ENCODE measurements at regions not wholly inside any gene's neighbourhood (a gene's known extent, or its start where the extent isn't known, plus 50 kb on each side); places are given as distances from the start of the nearest gene placed in this dataset.

DNA sequence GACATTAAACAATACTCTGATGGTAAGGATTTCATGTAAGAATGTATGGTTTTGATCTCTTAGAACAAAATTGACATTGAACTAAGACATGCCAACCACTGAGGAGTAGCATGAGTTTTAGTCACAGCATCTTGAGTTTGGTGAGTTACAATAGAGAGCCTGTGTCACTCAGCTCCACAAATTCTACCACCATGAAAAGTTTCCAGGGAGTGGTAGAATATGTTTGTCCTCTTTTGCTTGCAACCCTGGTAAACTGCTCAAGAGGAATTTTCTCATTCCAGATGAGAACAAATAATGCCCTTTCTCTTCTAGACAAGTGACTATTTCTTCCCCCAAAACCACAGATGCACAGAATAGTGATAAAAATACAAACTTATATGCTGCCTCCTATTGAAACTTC is 502.0 kb upstream of the VRK2 start:
- no peak overlapping the region for H3K4me3 ChIP-seq (ENCODE audit: low read depth in 1 of 3, low read length in 3 of 3)
- DNase-seq (no peak), FAIRE-seq (no peak)
- H3K27ac ChIP-seq (ENCODE audit: low read depth in 1 of 3, low read length in 2 of 3) = no peak overlapping the region
- no peaks in the 10 kb centered on the region for H3K27me3 ChIP-seq (ENCODE audit: control insufficient read depth in 3 of 3, insufficient read depth in 3 of 3, low read length in 3 of 3)
- H3K9me3 ChIP-seq (ENCODE audit: control insufficient read depth in 2 of 2, insufficient read depth in 1 of 2, low read depth in 1 of 2, low read length in 1 of 2) = no peaks in the 10 kb centered on the region
- H3K36me3 ChIP-seq (ENCODE audit: control insufficient read depth in 3 of 3, insufficient read depth in 2 of 3, low read depth in 1 of 3, low read length in 3 of 3) = no peaks in the 10 kb centered on the region
- no peaks in the 10 kb centered on the region for H3K4me1 ChIP-seq (ENCODE audit: control insufficient read depth in 3 of 3, insufficient read depth in 2 of 3, low read depth in 1 of 3, low read length in 2 of 3)

DNA sequence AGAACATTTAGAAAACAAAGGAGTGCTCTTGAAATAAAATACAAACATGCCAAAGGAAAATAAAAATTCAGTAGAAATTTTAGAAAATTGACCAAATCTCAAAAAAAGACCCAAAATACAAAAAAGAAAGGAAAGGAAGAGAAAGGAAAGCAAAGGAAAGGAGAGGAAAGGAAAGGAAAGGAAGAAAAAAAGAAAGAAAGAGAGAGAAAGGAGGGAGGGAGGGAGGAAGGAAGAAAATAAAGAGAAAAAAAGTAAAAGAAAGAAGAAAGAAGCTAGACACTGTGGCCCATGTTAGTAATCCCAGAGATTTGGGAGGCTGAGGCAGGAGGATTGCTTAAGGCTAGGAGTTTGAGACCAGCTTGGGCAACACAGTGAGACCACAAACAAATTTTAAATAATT is 500.1 kb upstream of the VRK2 start:
- DNase-seq = no peak
- peaks cover 0 to 3% of the 10 kb centered on the region in 2 donors for H3K9me3 ChIP-seq (ENCODE audit: control insufficient read depth in 2 of 2, insufficient read depth in 1 of 2, low read depth in 1 of 2, low read length in 1 of 2)
- no peak overlapping the region for H3K27ac ChIP-seq (ENCODE audit: low read depth in 1 of 3, low read length in 2 of 3)
- no peaks in the 10 kb centered on the region for H3K4me1 ChIP-seq (ENCODE audit: control insufficient read depth in 3 of 3, insufficient read depth in 2 of 3, low read depth in 1 of 3, low read length in 2 of 3)
- no peaks in the 10 kb centered on the region for H3K27me3 ChIP-seq (ENCODE audit: control insufficient read depth in 3 of 3, insufficient read depth in 3 of 3, low read length in 3 of 3)
- FAIRE-seq = no peak
- no peak overlapping the region for H3K4me3 ChIP-seq (ENCODE audit: low read depth in 1 of 3, low read length in 3 of 3)
- no peaks in the 10 kb centered on the region for H3K36me3 ChIP-seq (ENCODE audit: control insufficient read depth in 3 of 3, insufficient read depth in 2 of 3, low read depth in 1 of 3, low read length in 3 of 3)

DNA sequence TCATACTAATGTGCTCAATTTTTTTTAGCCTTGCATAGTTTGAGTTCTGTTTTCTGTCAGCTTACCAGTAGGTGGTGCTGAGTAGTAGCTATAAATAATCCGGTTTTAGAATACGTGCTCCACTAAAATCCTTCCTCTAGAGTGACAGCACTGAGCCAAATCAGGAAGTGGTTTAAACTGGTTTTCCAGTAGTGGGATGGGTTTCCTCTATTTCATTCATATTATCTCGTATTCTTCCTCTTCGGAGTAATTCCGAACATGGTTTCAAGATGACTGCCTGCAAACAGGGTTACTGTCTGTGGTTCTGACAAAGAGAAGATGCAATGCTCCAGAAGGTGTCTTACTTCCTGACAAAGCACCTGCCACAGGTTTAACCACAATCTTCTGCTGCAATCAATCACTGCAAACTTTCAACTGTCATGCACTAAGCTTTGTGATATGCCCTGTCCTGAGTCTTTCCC is 496.9 kb upstream of the VRK2 start:
- H3K4me3 ChIP-seq (ENCODE audit: low read depth in 1 of 3, low read length in 3 of 3) = no peak overlapping the region
- no peak overlapping the region for H3K27ac ChIP-seq (ENCODE audit: low read depth in 1 of 3, low read length in 2 of 3)
- no peaks in the 10 kb centered on the region for H3K27me3 ChIP-seq (ENCODE audit: control insufficient read depth in 3 of 3, insufficient read depth in 3 of 3, low read length in 3 of 3)
- FAIRE-seq (no peak), DNase-seq (no peak)
- 36 to 53% (median 37%) methylated on average over 5 of the region's 5 CpGs for WGBS, 3 donors
- peaks cover 0 to 3% of the 10 kb centered on the region in 2 donors for H3K9me3 ChIP-seq (ENCODE audit: control insufficient read depth in 2 of 2, insufficient read depth in 1 of 2, low read depth in 1 of 2, low read length in 1 of 2)
- H3K4me1 ChIP-seq (ENCODE audit: control insufficient read depth in 3 of 3, insufficient read depth in 2 of 3, low read depth in 1 of 3, low read length in 2 of 3) = no peaks in the 10 kb centered on the region
- no peaks in the 10 kb centered on the region for H3K36me3 ChIP-seq (ENCODE audit: control insufficient read depth in 3 of 3, insufficient read depth in 2 of 3, low read depth in 1 of 3, low read length in 3 of 3)

DNA sequence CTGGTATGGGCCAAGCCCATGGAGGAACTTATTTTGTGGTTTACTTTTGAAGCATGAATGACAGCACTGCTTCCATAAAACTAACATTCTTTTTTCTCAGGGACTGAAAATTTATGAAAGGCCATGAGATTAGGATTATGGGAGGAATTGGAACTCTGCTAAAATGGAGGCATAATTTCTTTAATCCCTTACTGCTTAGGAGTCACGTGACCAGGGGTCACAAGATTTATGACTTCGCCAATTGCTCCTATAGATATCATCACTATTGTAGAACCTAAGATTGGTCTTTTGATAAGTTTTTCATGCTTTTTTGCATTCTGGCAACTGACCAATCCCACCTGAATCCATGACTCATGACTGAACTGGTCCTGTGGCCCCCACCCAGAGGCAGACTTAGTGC is 495.7 kb upstream of the VRK2 start:
- Histone ChIP-seq H3K27ac (ENCODE audit: low read depth in 1 of 3, low read length in 2 of 3) (no peak overlapping the region), H3K36me3 (ENCODE audit: control insufficient read depth in 3 of 3, insufficient read depth in 2 of 3, low read depth in 1 of 3, low read length in 3 of 3) (no peaks in the 10 kb centered on the region), H3K4me3 (ENCODE audit: low read depth in 1 of 3, low read length in 3 of 3) (no peak overlapping the region), H3K4me1 (ENCODE audit: control insufficient read depth in 3 of 3, insufficient read depth in 2 of 3, low read depth in 1 of 3, low read length in 2 of 3) (no peaks in the 10 kb centered on the region), H3K9me3 (ENCODE audit: control insufficient read depth in 2 of 2, insufficient read depth in 1 of 2, low read depth in 1 of 2, low read length in 1 of 2) (peaks cover 0 to 3% of the 10 kb centered on the region in 2 donors), H3K27me3 (ENCODE audit: control insufficient read depth in 3 of 3, insufficient read depth in 3 of 3, low read length in 3 of 3) (no peaks in the 10 kb centered on the region)
- FAIRE-seq (no peak), DNase-seq (no peak)
- 36 to 62% (median 42%) methylated on average over 2 of the region's 2 CpGs for WGBS, 3 donors

DNA sequence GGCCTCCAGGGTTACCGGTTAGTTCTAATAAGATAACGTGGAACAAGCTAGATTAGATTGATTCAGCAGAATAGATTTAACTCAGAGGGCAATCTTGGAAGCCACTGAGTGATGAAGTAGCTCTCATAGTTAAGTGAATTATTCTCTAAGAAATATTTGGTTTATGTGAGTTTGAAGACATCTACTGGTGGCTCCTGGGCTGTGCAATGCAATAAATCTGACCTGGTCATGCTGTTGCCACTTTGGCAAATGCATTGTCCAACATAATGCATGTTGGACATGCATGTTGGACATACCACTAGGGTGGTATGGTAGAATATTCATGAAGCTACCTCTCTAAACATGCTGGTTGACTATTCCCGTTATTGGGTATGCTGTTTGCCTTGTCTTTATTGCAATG is 493.7 kb upstream of the VRK2 start:
- Histone ChIP-seq H3K36me3 (ENCODE audit: control insufficient read depth in 3 of 3, insufficient read depth in 2 of 3, low read depth in 1 of 3, low read length in 3 of 3) (no peaks in the 10 kb centered on the region), H3K4me3 (ENCODE audit: low read depth in 1 of 3, low read length in 3 of 3) (no peak overlapping the region), H3K4me1 (ENCODE audit: control insufficient read depth in 3 of 3, insufficient read depth in 2 of 3, low read depth in 1 of 3, low read length in 2 of 3) (no peaks in the 10 kb centered on the region), H3K9me3 (ENCODE audit: control insufficient read depth in 2 of 2, insufficient read depth in 1 of 2, low read depth in 1 of 2, low read length in 1 of 2) (peaks cover 0 to 3% of the 10 kb centered on the region in 2 donors), H3K27me3 (ENCODE audit: control insufficient read depth in 3 of 3, insufficient read depth in 3 of 3, low read length in 3 of 3) (no peaks in the 10 kb centered on the region), H3K27ac (ENCODE audit: low read depth in 1 of 3, low read length in 2 of 3) (no peak overlapping the region)
- FAIRE-seq = no peak
- DNase-seq = no peak
- WGBS, 3 donors = 72 to 88% (median 79%) methylated on average over 3 of the region's 3 CpGs

DNA sequence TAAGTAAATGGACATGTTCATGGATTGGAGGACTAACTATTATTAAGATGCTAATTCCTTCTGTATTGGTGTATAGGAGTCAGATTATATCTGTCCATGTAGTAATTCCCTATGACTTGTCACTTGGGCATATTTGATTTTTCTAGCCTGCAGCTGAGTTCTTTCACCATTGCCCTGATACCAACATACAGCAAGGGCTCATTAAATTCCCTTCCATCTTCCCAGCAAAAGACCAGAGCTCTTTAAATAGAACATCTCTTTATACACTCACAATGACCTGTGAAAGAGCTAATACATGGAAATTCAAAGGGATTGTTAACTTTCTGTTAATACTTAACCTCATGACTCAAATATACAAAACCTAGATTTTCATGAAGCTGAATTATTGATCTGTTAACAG is 492.3 kb upstream of the VRK2 start:
- no peak for FAIRE-seq
- no peaks in the 10 kb centered on the region for H3K36me3 ChIP-seq (ENCODE audit: control insufficient read depth in 3 of 3, insufficient read depth in 2 of 3, low read depth in 1 of 3, low read length in 3 of 3)
- no peaks in the 10 kb centered on the region for H3K27me3 ChIP-seq (ENCODE audit: control insufficient read depth in 3 of 3, insufficient read depth in 3 of 3, low read length in 3 of 3)
- no peaks in the 10 kb centered on the region for H3K4me1 ChIP-seq (ENCODE audit: control insufficient read depth in 3 of 3, insufficient read depth in 2 of 3, low read depth in 1 of 3, low read length in 2 of 3)
- H3K4me3 ChIP-seq (ENCODE audit: low read depth in 1 of 3, low read length in 3 of 3) = no peak overlapping the region
- H3K27ac ChIP-seq (ENCODE audit: low read depth in 1 of 3, low read length in 2 of 3) = no peak overlapping the region
- peaks cover 0 to 3% of the 10 kb centered on the region in 2 donors for H3K9me3 ChIP-seq (ENCODE audit: control insufficient read depth in 2 of 2, insufficient read depth in 1 of 2, low read depth in 1 of 2, low read length in 1 of 2)
- no peak for DNase-seq

DNA sequence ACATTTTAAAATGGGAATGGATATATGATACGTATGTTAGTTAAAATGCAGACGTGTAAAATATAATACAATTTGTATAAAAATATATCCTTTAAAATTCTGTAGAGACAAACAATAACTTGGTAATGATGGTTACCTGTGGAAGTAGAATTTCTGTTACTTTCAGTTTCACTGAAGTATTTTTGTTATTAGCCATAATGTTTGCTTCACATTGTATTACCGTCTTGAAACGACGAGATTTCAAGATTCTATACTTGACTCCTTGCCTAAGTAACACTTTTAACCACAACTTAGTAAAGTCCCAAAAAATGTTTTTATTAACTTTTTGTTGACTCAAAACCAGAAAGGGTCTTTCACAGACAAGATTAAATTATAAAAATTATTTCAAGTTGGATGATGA is 488.3 kb upstream of the VRK2 start:
- Histone ChIP-seq H3K27me3 (ENCODE audit: control insufficient read depth in 3 of 3, insufficient read depth in 3 of 3, low read length in 3 of 3) (no peaks in the 10 kb centered on the region), H3K36me3 (ENCODE audit: control insufficient read depth in 3 of 3, insufficient read depth in 2 of 3, low read depth in 1 of 3, low read length in 3 of 3) (no peaks in the 10 kb centered on the region), H3K9me3 (ENCODE audit: control insufficient read depth in 2 of 2, insufficient read depth in 1 of 2, low read depth in 1 of 2, low read length in 1 of 2) (no peaks in the 10 kb centered on the region), H3K4me3 (ENCODE audit: low read depth in 1 of 3, low read length in 3 of 3) (no peak overlapping the region), H3K4me1 (ENCODE audit: control insufficient read depth in 3 of 3, insufficient read depth in 2 of 3, low read depth in 1 of 3, low read length in 2 of 3) (no peaks in the 10 kb centered on the region), H3K27ac (ENCODE audit: low read depth in 1 of 3, low read length in 2 of 3) (no peak overlapping the region)
- no peak for DNase-seq
- WGBS, 3 donors = 79 to 83% (median 79%) methylated on average over 5 of the region's 5 CpGs
- no peak for FAIRE-seq

DNA sequence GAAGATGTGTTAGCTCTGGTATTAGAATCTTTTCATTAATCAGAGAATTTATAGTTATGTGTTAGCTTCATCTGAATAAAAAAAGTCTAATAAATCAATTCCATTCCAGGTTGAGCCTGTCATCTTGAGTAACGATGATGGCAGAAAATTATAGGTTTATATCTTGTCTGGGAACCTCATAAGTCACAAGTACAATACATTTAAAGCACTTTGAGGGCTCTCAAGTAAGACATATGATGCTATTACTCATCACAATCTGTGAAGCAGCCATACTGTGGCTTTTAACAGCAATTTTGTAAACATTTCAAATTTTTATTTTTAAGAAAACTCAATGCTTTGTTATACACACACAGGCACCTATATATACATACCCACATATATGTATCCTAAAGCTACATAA is 484.1 kb upstream of the VRK2 start:
- Histone ChIP-seq H3K4me3 (ENCODE audit: low read depth in 1 of 3, low read length in 3 of 3) (no peak overlapping the region), H3K27me3 (ENCODE audit: control insufficient read depth in 3 of 3, insufficient read depth in 3 of 3, low read length in 3 of 3) (no peaks in the 10 kb centered on the region), H3K9me3 (ENCODE audit: control insufficient read depth in 2 of 2, insufficient read depth in 1 of 2, low read depth in 1 of 2, low read length in 1 of 2) (no peaks in the 10 kb centered on the region), H3K27ac (ENCODE audit: low read depth in 1 of 3, low read length in 2 of 3) (no peak overlapping the region), H3K36me3 (ENCODE audit: control insufficient read depth in 3 of 3, insufficient read depth in 2 of 3, low read depth in 1 of 3, low read length in 3 of 3) (no peaks in the 10 kb centered on the region), H3K4me1 (ENCODE audit: control insufficient read depth in 3 of 3, insufficient read depth in 2 of 3, low read depth in 1 of 3, low read length in 2 of 3) (no peaks in the 10 kb centered on the region)
- 55 to 60% (median 58%) methylated on average over 1 of the region's 1 CpG for WGBS, 3 donors
- no peak for DNase-seq
- FAIRE-seq = no peak

DNA sequence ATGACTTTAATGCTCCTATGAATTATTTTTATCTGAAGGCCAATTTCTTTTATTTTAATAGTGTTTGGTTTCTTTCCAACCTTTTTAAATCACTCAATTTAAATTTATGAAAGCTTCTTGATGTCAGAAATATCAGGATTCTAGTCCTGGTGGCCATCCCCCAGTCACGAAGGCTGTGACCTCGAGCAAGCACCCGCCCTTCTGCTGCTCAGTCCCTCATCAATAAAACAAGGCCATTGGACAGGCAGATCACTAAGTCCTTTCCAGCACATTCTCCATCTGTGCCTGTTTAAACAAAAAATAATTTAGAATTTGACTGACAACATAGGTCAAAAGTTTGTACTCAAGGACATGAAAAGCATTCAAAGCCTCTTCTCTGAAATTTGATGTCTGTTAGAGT is 483.6 kb upstream of the VRK2 start:
- WGBS, 3 donors = 77 to 83% (median 82%) methylated on average over 3 of the region's 3 CpGs
- H3K9me3 ChIP-seq (ENCODE audit: control insufficient read depth in 2 of 2, insufficient read depth in 1 of 2, low read depth in 1 of 2, low read length in 1 of 2) = no peaks in the 10 kb centered on the region
- no peaks in the 10 kb centered on the region for H3K4me1 ChIP-seq (ENCODE audit: control insufficient read depth in 3 of 3, insufficient read depth in 2 of 3, low read depth in 1 of 3, low read length in 2 of 3)
- DNase-seq (no peak), FAIRE-seq (no peak)
- no peaks in the 10 kb centered on the region for H3K36me3 ChIP-seq (ENCODE audit: control insufficient read depth in 3 of 3, insufficient read depth in 2 of 3, low read depth in 1 of 3, low read length in 3 of 3)
- H3K27me3 ChIP-seq (ENCODE audit: control insufficient read depth in 3 of 3, insufficient read depth in 3 of 3, low read length in 3 of 3) = no peaks in the 10 kb centered on the region
- H3K27ac ChIP-seq (ENCODE audit: low read depth in 1 of 3, low read length in 2 of 3) = no peak overlapping the region
- no peak overlapping the region for H3K4me3 ChIP-seq (ENCODE audit: low read depth in 1 of 3, low read length in 3 of 3)
